SK-N-SH (cell line): ENCODE measurements at regions not wholly inside any gene's neighbourhood (a gene's known extent, or its start where the extent isn't known, plus 50 kb on each side); places are given as distances from the start of the nearest gene placed in this dataset.

Experiments used
- CTCF ChIA-PET: fragments of 300-600, 350-600 bp; formaldehyde crosslinking; extraction: SDS; loops from one replicate; lab custom pipeline; 2021; lab: Yijun Ruan, JAX
- POLR2A ChIA-PET: fragments of 350-600 bp; sonication (Branson Sonifier 250); formaldehyde crosslinking; extraction: SDS; loops from one replicate; lab custom pipeline; 2020; ENCODE audit warnings: antibody characterized with exemption, inconsistent platforms; lab: Yijun Ruan, JAX
- DNase-seq: peaks from one replicate; pipeline ENCODE4 v3.0.0; 2012
- H2AFZ ChIP-seq: fragments of 200-600 bp; sonication (generic); 2 replicates; pipeline ENCODE4 v1.8.1; 2016; ENCODE audit warnings: antibody characterized with exemption, mild to moderate bottlenecking, low read depth
- H3F3A ChIP-seq: fragments of 200-600 bp; sonication (generic); replicated peaks from 2 replicates; pipeline ENCODE3; 2016; ENCODE audit warnings: antibody characterized with exemption, mild to moderate bottlenecking; ENCODE audit not compliant: insufficient read depth
- H3K27ac ChIP-seq, 2 experiments: fragments of 200-500 bp in 1 of 2; fragments of 200-600 bp in 1 of 2; sonication (Bioruptor generic) in 1 of 2; sonication (generic), shearing (Covaris generic) in 1 of 2; 2 replicates each; pipeline versions ENCODE4 v1.5.1 to v1.6.1; 2014 to 2016; ENCODE audit warnings: low read depth in 2 of 2, inconsistent platforms in 1 of 2, low read length in 1 of 2, mild to moderate bottlenecking in 1 of 2, mixed read lengths in 1 of 2
- H3K27me3 ChIP-seq: fragments of 200-600 bp; sonication (generic), shearing (Covaris generic); 2 replicates; pipeline ENCODE4 v1.6.1; 2016; ENCODE audit warnings: mixed run types; ENCODE audit not compliant: insufficient read depth
- H3K36me3 ChIP-seq, 2 experiments: fragments of 200-500 bp in 1 of 2; fragments of 200-600 bp in 1 of 2; sonication (Bioruptor generic) in 1 of 2; sonication (generic) in 1 of 2; replicated peaks in 1 of 2; 2 replicates each; pipeline versions ENCODE3 to v1.5.1; 2014 to 2016; ENCODE audit warnings: low read length in 1 of 2, mild to moderate bottlenecking in 1 of 2; ENCODE audit not compliant: insufficient read depth in 2 of 2, control insufficient read depth in 1 of 2
- H3K4me1 ChIP-seq, 2 experiments: fragments of 200-500 bp in 1 of 2; fragments of 200-600 bp in 1 of 2; sonication (Bioruptor generic) in 1 of 2; sonication (generic), shearing (Covaris generic) in 1 of 2; 2 replicates each; pipeline versions ENCODE4 v1.5.1 to v1.6.1; 2014 to 2016; ENCODE audit warnings: low read depth in 1 of 2, low read length in 1 of 2, mixed run types in 1 of 2; ENCODE audit not compliant: insufficient read depth in 2 of 2, control insufficient read depth in 1 of 2
- H3K4me2 ChIP-seq: fragments of 200-600 bp; sonication (generic), shearing (Covaris generic); 2 replicates; pipeline ENCODE4 v1.6.1; 2017; ENCODE audit warnings: mixed run types
- H3K4me3 ChIP-seq, 2 experiments: fragments of 200-500 bp in 1 of 2; fragments of 200-600 bp in 1 of 2; sonication (Bioruptor generic) in 1 of 2; sonication (generic), shearing (Covaris generic) in 1 of 2; 2 replicates each; pipeline versions ENCODE4 v1.5.1 to v1.8.1; 2014 to 2016; ENCODE audit warnings: low read depth in 2 of 2, inconsistent platforms in 1 of 2, low read length in 1 of 2, mild to moderate bottlenecking in 1 of 2, mixed read lengths in 1 of 2, moderate library complexity in 1 of 2
- H3K79me2 ChIP-seq: fragments of 200-600 bp; sonication (generic); 2 replicates; pipeline ENCODE4 v1.8.1; 2017; ENCODE audit warnings: mild to moderate bottlenecking; ENCODE audit not compliant: insufficient read depth
- H3K9ac ChIP-seq: fragments of 200-600 bp; sonication (generic); 2 replicates; pipeline ENCODE4 v1.6.1; 2017; ENCODE audit warnings: mixed run types
- H3K9me2 ChIP-seq: fragments of 200-600 bp; sonication (generic); 2 replicates; pipeline ENCODE4 v1.6.1; 2017; ENCODE audit warnings: mixed run types
- H3K9me3 ChIP-seq: fragments of 200-600 bp; sonication (generic); 2 replicates; pipeline ENCODE4 v1.6.1; 2017; ENCODE audit warnings: mixed run types, mild to moderate bottlenecking, moderate library complexity
- H4K20me1 ChIP-seq: fragments of 200-600 bp; sonication (generic); 2 replicates; pipeline ENCODE4 v1.6.1; 2017; ENCODE audit warnings: mild to moderate bottlenecking, mixed run types; ENCODE audit not compliant: insufficient read depth
- CHD2 ChIP-seq: fragments of 150-350 bp; IDR thresholded peaks from 2 replicates; pipeline ENCODE4 v1.6.1; 2018; ENCODE audit warnings: low read length; ENCODE audit not compliant: partially characterized antibody
- CTCF ChIP-seq: fragments of 200-600 bp; sonication (generic); IDR thresholded peaks from 2 replicates; pipeline ENCODE4 v1.6.1; 2017; ENCODE audit warnings: antibody characterized with exemption, mild to moderate bottlenecking, moderate library complexity
- ELF1 ChIP-seq: IDR thresholded peaks from 2 replicates; pipeline ENCODE4 v1.4.0; 2012
- EZH2phosphoT487 ChIP-seq: fragments of 200-600 bp; sonication (generic); IDR thresholded peaks from 2 replicates; pipeline ENCODE4 v1.6.1; 2017; ENCODE audit warnings: low read depth, mixed run types, mild to moderate bottlenecking, antibody characterized with exemption, moderate library complexity, borderline replicate concordance
- GABPA ChIP-seq: IDR thresholded peaks from 2 replicates; pipeline ENCODE4 v1.4.0; 2012; ENCODE audit warnings: low read depth, mild to moderate bottlenecking
- JUND ChIP-seq: IDR thresholded peaks from 2 replicates; pipeline ENCODE4 v1.4.0; 2012
- MXI1 ChIP-seq: IDR thresholded peaks from 2 replicates; pipeline ENCODE4 v1.6.1; 2012; ENCODE audit warnings: mild to moderate bottlenecking, low read depth, low read length, improper control_type of control experiment
- RAD21 ChIP-seq: IDR thresholded peaks from 2 replicates; pipeline ENCODE4 v1.6.1; 2012; ENCODE audit warnings: mild to moderate bottlenecking, low read length
- RFX5 ChIP-seq: IDR thresholded peaks from 2 replicates; pipeline ENCODE4 v1.6.1; 2012; ENCODE audit warnings: mild to moderate bottlenecking, improper control_type of control experiment, low read length
- SIN3A ChIP-seq: IDR thresholded peaks from 2 replicates; pipeline ENCODE4 v1.6.1; 2012; ENCODE audit warnings: low read depth, mild to moderate bottlenecking, low read length, moderate library complexity, borderline replicate concordance
- TEAD4 ChIP-seq: IDR thresholded peaks from 2 replicates; pipeline ENCODE4 v1.4.0; 2012; ENCODE audit warnings: mild to moderate bottlenecking, borderline replicate concordance; ENCODE audit not compliant: insufficient read depth
- YY1 ChIP-seq: IDR thresholded peaks from 2 replicates; pipeline ENCODE4 v1.4.0; 2012; ENCODE audit warnings: low read depth, mild to moderate bottlenecking
- WGBS: methylation state at CpG from one replicate; pipeline ENCODE4 v1.1.6; 2017; ENCODE audit warnings: low lambda C conversion rate; 5-methylcytosine and 5-hydroxymethylcytosine counted together
- TF ChIP-seq, protein P1 (sequence below): IDR thresholded peaks from 2 replicates; pipeline ENCODE4 v1.4.0; 2012; ENCODE audit warnings: low read depth
- TF ChIP-seq, protein P2 (sequence below): IDR thresholded peaks from 2 replicates; pipeline ENCODE4; 2012

- TF ChIP-seq ELF1 = no peak
- TF ChIP-seq, protein P1, sequence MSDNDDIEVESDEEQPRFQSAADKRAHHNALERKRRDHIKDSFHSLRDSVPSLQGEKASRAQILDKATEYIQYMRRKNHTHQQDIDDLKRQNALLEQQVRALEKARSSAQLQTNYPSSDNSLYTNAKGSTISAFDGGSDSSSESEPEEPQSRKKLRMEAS = peak; percentile 28
- TF ChIP-seq, protein P2, sequence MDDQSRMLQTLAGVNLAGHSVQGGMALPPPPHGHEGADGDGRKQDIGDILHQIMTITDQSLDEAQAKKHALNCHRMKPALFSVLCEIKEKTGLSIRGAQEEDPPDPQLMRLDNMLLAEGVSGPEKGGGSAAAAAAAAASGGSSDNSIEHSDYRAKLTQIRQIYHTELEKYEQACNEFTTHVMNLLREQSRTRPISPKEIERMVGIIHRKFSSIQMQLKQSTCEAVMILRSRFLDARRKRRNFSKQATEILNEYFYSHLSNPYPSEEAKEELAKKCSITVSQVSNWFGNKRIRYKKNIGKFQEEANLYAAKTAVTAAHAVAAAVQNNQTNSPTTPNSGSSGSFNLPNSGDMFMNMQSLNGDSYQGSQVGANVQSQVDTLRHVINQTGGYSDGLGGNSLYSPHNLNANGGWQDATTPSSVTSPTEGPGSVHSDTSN = no peak
- TF ChIP-seq JUND = peak; percentile 91
- TF ChIP-seq RFX5 = peak; percentile 79
- TF ChIP-seq YY1 = peak; percentile 48; the same call in 1 of the 2 replicates
- no peak for TF ChIP-seq CTCF
- TF ChIP-seq SIN3A = no peak
- no peak for TF ChIP-seq EZH2phosphoT487
These were observed 107.5 kb upstream of the ATF7IP start (continued) for GRCh38 chr12:14257734-14258574.

DNA sequence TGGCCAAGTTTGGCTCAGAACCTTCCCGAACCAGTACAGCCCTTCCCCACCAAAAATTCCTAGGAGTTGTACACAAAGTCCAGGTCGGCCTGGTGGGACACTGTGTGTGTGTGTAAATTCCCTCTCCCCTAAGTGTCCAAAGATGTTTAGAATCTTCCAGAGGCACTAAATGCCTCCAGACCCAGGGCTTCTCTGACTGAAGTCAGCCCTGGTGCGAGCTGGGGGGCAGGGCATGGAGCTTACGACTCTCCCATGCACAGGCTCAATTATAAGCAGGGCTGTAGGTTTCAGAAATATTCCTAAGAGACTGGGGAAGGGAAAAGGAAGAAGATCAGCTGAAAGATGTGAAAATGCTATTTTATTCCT, 106.9 kb upstream of the ATF7IP start:
- H3K27ac ChIP-seq = peak overlapping the region in 1 of 2 experiments; percentile 87; a peak in 2 of 4 replicates
- H3K79me2 ChIP-seq = no peaks in the 10 kb centered on the region
- no peak for DNase-seq
- no peak overlapping the region for H3K9ac ChIP-seq
- CTCF ChIA-PET = no interaction called here
- H3K36me3 ChIP-seq = no peaks in the 10 kb centered on the region
- no peaks in the 10 kb centered on the region for H3K9me3 ChIP-seq
- H3K4me3 ChIP-seq = no peak overlapping the region
- no peak overlapping the region for H3K4me2 ChIP-seq
- peaks cover 13 to 19% of the 10 kb centered on the region in 2 experiments; a peak in 2 of 4 replicates for H3K4me1 ChIP-seq
- H3K9me2 ChIP-seq = no peaks in the 10 kb centered on the region
- no peaks in the 10 kb centered on the region for H4K20me1 ChIP-seq
- POLR2A ChIA-PET = interaction anchor here (2.2 kb wide), 1 partner anchor 107 kb away, joined by 7 read pairs; the partner anchor contains the start of gene ATF7IP
- H2AFZ ChIP-seq = no peak overlapping the region
- H3F3A ChIP-seq = peaks cover 7% of the 10 kb centered on the region
- 64% methylated on average over 4 of the region's 4 CpGs for WGBS
- TF ChIP-seq RAD21 (no peak), SIN3A (no peak), GABPA (no peak), CHD2 (no peak), MXI1 (no peak), TEAD4 (no peak)
- TF ChIP-seq, all 33 proteins: peak for 0
- H3K27me3 ChIP-seq = no peaks in the 10 kb centered on the region
